ENCODE measurements at regions not wholly inside any gene's neighbourhood (a gene's known extent, or its start where the extent isn't known, plus 50 kb on each side); places are given as distances from the start of the nearest gene placed in this dataset.
"Not testable (repeated sequence)": the region's sequence is repeated elsewhere in the genome, so short reads cannot be mapped to it uniquely, and the experiment has no call there.

GRCh38 chr9:2390028-2390427 is 231.6 kb upstream of the VLDLR start:
- no peaks in the 10 kb centered on the region for H3K36me3 ChIP-seq
- TF ChIP-seq POLR2A (IDR thresholded peaks at IDR 0.05) (no peak), CTCF (IDR thresholded peaks at IDR 0.05 in 4 of 5, conservative IDR thresholded peaks at IDR 0.05 in 1 of 5) (no peak)
- H3K9me3 ChIP-seq: no peaks in the 10 kb centered on the region
- no peak overlapping the region for H3K27ac ChIP-seq
- no peak overlapping the region for H3K4me3 ChIP-seq
- no peak for DNase-seq
- no peak for ATAC-seq
- in situ Hi-C loops (cut with MboI; ENCODE audit: low sequenced_read_pairs in 4 of 4): no loop called here
- no peaks in the 10 kb centered on the region for H3K27me3 ChIP-seq
- intact Hi-C loops (cut with DNase I; ENCODE audit: low total_unique reads): no loop called here
- H3K4me1 ChIP-seq: no peaks in the 10 kb centered on the region

- H3K4me3 ChIP-seq; ATAC-seq; H3K36me3 ChIP-seq; DNase-seq; H3K4me1 ChIP-seq; H3K27me3 ChIP-seq; intact Hi-C loops (cut with DNase I; ENCODE audit: low total_unique reads); in situ Hi-C loops (cut with MboI; ENCODE audit: low sequenced_read_pairs in 4 of 4); H3K27ac ChIP-seq; H3K9me3 ChIP-seq: not testable (repeated sequence)
Measured at GRCh38 chr9:2391509-2392132, 230.0 kb upstream of the VLDLR start.

DNA sequence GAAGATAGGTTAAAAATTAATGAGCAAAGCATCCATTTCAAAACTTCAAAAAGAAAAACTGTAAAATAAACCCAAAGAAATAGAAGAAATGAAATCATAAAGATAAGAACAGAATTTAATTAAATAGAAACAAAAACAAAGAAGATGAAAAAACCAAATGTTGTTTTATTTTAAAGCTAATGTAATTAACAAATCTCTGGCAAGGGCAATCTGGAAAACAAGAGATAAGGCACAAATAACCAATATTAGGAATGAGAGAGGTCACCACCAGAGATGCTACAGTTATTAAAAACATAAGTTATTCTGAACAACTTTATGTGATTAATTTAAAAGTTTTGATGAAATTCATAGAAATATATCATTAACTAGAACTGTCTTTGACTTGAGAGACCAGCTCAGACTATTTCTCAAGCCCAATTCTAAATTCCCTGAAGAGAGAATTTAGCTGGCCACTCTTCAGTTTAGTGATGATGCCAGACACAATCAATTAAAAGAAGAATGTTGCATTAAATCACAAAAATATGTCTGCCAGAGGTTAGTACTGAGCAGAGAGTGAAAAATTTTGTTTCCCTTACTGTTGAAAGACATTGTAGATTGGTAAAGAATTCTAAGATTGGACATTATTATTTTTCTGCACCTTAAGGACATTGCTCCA is 227.4 kb upstream of the VLDLR start:
- H3K27ac ChIP-seq; H3K4me1 ChIP-seq; H3K9me3 ChIP-seq; DNase-seq; in situ Hi-C loops (cut with MboI; ENCODE audit: low sequenced_read_pairs in 4 of 4); H3K4me3 ChIP-seq; ATAC-seq; H3K36me3 ChIP-seq; intact Hi-C loops (cut with DNase I; ENCODE audit: low total_unique reads); H3K27me3 ChIP-seq: not testable (repeated sequence)

GRCh38 chr9:2395814-2396612 is 225.6 kb upstream of the VLDLR start:
- Histone ChIP-seq H3K4me3 (no peak overlapping the region), H3K27ac (no peak overlapping the region), H3K4me1 (peaks cover under 1 to 2% of the 10 kb centered on the region in 2 donors), H3K27me3 (no peaks in the 10 kb centered on the region), H3K36me3 (no peaks in the 10 kb centered on the region), H3K9me3 (no peaks in the 10 kb centered on the region)
- intact Hi-C loops (cut with DNase I; ENCODE audit: low total_unique reads): no loop called here
- in situ Hi-C loops (cut with MboI; ENCODE audit: low sequenced_read_pairs in 4 of 4): no loop called here
- DNase-seq (no peak), ATAC-seq (no peak)
- no peak for TF ChIP-seq CTCF (IDR thresholded peaks at IDR 0.05 in 4 of 5, conservative IDR thresholded peaks at IDR 0.05 in 1 of 5)
- no peak for TF ChIP-seq POLR2A (IDR thresholded peaks at IDR 0.05)

DNA sequence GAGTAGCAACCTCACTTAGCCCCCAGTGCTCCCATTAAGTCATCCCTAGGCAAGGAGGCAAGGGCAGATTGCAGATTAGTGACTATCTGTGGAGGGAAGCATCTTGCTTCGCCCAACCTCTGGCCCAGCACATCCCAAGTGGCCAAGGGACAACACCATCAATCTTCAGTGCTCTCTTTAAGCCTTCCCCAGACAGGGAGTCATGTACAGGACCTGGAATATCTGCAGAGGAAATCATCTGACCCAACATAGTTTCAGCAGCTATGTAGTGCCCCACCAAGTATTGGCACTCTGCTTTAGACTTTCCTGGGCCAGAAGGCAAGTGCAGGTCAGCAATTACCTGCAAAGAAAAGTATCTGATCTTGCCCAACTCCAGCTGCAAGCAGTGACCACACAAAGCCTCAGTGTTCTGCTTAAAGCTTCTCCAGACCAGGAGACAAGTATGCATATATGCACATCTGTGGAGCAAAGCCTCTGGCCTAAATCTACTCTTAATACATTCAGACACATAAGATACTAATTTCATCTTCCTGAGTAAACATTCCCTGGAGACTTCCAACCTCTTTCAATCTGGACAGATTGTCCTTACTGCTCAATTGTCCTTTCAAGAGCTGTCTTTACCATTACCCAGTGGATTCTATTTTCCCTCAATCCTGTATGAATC is 224.8 kb upstream of the VLDLR start:
- intact Hi-C loops (cut with DNase I; ENCODE audit: low total_unique reads): no loop called here
- Histone ChIP-seq H3K27me3 (no peaks in the 10 kb centered on the region), H3K36me3 (no peaks in the 10 kb centered on the region), H3K4me1 (peaks cover 7 to 9% of the 10 kb centered on the region in 2 donors), H3K9me3 (no peaks in the 10 kb centered on the region), H3K27ac (no peak overlapping the region), H3K4me3 (no peak overlapping the region)
- no peak for TF ChIP-seq POLR2A (IDR thresholded peaks at IDR 0.05)
- TF ChIP-seq CTCF (IDR thresholded peaks at IDR 0.05 in 4 of 5, conservative IDR thresholded peaks at IDR 0.05 in 1 of 5): no peak
- in situ Hi-C loops (cut with MboI; ENCODE audit: low sequenced_read_pairs in 4 of 4): no loop called here
- DNase-seq (no peak), ATAC-seq (no peak)

DNA sequence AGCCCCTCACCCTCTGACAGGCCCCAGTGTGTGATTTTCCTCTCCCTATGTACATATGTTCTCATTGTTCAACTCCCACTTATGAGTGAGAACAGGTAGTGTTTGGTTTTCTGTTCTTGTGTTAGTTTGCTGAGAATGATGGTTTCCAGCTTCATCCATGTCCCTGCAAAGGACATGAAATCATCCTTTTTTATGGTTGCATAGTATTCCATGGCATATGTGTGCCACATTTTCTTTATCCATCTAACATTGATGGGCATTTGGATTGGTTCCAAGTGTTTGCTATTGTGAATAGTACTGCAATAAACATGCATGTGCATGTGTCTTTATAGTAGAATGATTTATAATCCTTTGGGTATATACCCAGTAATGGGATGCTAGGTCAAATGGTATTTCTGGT is 223.7 kb upstream of the VLDLR start:
- peaks cover 9 to 12% of the 10 kb centered on the region in 2 donors for H3K4me1 ChIP-seq
- H3K27me3 ChIP-seq; intact Hi-C loops (cut with DNase I; ENCODE audit: low total_unique reads); H3K4me3 ChIP-seq; DNase-seq; H3K36me3 ChIP-seq; in situ Hi-C loops (cut with MboI; ENCODE audit: low sequenced_read_pairs in 4 of 4); ATAC-seq; H3K27ac ChIP-seq; H3K9me3 ChIP-seq: not testable (repeated sequence)

DNA sequence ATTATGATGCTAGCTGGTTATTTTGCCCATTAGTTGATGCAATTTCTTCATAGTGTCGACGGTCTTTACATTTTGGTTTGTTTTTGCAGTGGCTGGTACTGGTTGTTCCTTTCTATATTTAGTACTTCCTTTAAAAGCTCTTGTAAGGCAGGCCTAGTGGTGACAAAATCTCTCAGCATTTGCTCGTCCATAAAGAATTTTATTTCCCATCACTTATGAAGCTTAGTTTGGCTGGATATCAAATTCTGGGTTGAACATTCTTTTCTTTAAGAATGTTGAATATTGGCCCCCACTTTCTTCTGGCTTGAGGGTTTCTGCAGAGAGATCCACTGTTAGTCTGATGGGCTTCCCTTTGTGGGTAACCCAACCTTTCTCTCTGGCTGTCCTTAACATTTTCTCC is 219.8 kb upstream of the VLDLR start:
- H3K9me3 ChIP-seq; H3K27me3 ChIP-seq; H3K4me3 ChIP-seq; intact Hi-C loops (cut with DNase I; ENCODE audit: low total_unique reads); in situ Hi-C loops (cut with MboI; ENCODE audit: low sequenced_read_pairs in 4 of 4); H3K36me3 ChIP-seq; ATAC-seq; DNase-seq: not testable (repeated sequence)
- peaks cover 9 to 12% of the 10 kb centered on the region in 2 donors for H3K4me1 ChIP-seq
- H3K27ac ChIP-seq: peak overlapping the region in 1 of 4 donors; percentile 40

All from gastrocnemius medialis (tissue), 4 donors.